Stimulated activated CD4-positive, alpha-beta T cell treated with anti-CD3 and anti-CD28 coated beads, Interleukin-1b, Interleukin-23, amount 100 ng/mL, for 24 hours (primary cell): ENCODE measurements at regions not wholly inside any gene's neighbourhood (a gene's known extent, or its start where the extent isn't known, plus 50 kb on each side); places are given as distances from the start of the nearest gene placed in this dataset.

Experiments
- DNase-seq, 4 experiments: peaks; one replicate each; pipeline ENCODE4 v3.0.0-alpha.2; 2020; ENCODE audit warnings: low read depth in 4 of 4, low spot score in 1 of 4

DNA sequence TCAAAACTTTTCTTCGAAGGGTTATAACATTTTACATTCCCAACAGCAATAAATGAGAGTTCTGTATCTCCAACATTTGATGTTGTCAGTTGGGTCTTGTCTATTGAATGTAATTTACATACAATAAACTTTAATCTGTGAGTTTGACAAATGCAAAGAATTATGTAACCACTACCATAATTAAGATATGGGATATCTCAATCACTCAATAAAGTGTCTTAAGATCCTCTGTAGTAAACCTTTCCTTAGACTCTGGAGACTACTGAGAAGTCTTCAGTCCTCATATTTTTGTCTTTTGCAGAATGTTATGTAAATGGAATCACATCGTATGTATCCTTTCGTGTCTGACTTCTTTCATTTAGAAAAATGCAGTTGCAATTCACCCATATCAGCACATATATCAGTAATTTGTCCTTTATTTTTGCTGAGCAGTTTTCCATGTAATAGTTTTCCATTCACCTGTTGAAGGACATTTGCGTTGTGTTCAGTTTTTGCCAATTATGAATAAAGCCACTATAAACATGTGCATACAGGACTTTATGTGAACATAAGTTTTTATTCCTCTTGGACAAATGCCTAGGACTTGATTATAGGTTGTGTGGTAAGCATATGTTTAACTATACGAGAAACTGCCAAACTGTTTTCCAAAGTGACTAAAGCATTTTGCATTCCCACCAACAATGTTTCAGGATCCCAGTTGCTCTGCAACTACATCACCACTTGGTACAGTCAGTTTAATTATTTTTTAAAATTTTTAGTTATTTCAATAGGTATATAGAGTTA is 784.6 kb upstream of the ZNF608 start:
- DNase-seq = no peak

DNA sequence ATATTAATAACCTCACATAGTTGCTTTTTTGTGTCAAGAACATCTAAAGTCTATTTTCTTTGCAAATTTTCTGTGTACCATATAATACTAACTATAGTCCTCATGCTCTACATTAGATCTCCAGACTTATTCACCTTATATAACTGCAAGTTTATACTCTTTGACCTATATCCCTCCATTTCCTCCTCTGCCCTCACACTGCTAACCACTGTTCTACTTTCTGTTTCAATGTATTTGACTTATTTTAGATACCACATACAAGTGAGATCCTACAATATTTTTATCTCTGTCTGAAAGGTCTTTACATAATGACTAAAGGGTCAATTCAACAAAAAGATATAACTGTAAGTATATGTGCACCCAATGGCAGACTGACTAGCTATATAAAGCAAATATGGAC is 789.7 kb upstream of the ZNF608 start:
- DNase-seq = no peak

- DNase-seq = no peak
Observed at GRCh38 chr5:125536582-125536981, 790.1 kb upstream of the ZNF608 start.

- no peak for DNase-seq
Observed at GRCh38 chr5:125537661-125538060, 791.2 kb upstream of the ZNF608 start.

DNA sequence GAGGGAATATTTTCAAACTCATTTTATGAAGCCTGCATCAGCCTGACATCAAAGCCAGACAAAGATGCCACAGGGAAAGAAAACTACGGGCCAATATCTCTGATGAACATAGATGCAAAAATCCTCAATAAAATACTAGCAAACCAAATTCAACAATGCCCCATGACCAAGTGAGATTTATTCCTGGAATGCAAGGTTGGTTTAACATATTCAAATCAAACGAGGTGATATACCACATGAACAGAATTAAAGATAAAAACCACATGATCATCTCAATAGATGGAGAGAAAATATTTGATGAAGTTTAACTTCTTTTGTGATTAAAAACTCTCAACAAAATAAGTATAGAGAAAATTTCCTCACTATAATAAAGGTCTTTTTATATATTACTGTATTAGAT is 792.0 kb upstream of the ZNF608 start:
- no peak for DNase-seq

DNA sequence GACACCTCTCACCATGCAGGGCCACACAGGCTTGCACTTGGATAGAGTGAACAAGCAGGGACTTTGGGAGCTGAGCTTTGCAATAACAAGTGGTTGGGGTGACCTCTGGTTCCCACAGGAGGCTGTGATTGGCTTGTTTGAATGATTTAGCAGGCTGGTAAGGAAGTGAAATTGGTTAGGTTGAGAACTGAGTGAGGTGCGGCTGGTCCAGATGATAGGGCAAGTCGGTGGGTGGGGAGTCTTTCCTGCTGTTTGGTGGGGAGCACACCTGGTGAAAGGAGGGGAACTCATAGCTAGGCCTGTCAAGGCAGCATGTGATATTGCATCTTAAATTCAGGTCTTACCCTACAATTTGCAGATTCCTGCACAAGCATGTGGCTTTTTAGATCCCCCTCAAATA is 794.6 kb upstream of the ZNF608 start:
- DNase-seq = no peak

GRCh38 chr5:125549322-125549911 is 803.0 kb upstream of the ZNF608 start:
- DNase-seq = no peak

GRCh38 chr5:125550274-125550673 is 803.8 kb upstream of the ZNF608 start:
- no peak for DNase-seq

DNA sequence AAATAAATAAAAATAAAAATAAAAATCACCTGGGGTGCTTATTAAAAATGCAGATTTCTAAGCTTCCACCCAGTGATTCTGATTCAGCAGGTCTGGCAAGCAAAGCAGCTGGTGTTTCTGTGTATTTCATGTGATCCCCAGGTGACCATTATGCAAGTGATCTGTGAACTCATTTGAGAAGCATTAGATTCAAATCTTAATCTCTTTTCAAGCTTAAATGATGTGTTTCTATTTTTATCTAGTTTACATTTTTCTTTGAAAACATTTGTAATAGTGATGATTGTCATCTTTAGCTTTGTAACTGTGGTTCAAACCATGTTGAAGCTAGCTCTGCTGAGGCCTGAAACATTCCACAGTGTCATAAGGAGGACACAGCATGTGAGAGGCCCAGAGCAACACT is 804.8 kb upstream of the ZNF608 start:
- DNase-seq = no peak

DNA sequence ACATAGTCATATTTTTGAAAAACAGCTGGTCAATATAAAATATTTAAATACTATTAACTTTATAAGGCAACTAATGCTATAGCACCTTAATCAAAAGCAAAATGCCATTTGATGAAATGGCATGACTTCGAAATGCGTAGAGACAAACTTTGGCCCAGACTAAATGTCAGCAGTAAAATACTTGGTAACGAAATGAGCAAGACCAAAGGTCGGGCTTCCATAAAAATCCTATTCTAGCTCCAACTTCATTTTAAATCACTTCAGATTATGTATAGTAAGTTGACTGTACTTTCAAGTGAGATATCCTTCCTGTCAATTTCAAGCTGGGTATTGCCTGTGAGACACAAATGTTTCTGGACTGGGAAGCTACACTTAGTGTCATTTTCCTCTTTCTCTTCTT is 805.4 kb upstream of the ZNF608 start:
- DNase-seq = no peak

DNA sequence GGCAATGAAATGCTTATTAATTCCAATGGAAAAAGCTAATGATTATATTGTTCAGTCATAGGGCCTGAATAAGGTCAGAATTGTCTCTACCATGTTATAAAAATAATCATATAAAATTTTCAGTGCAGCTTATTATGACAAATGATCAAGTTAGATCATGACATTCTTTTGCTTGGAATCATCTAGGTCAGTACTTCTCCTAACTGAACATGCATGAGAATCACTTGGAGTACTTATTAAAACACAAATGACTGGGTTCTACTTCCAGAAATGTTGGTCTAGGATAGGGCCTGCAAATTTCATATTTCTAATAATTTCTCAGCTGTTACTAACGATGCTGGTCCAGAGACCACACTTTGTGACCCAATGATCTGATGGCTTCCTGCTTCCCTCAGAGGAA is 806.0 kb upstream of the ZNF608 start:
- DNase-seq = no peak

- DNase-seq = no peak
Observed at GRCh38 chr5:125554355-125554754, 807.9 kb upstream of the ZNF608 start.

- no peak for DNase-seq
Observed at GRCh38 chr5:125555591-125555990, 809.2 kb upstream of the ZNF608 start.

DNA sequence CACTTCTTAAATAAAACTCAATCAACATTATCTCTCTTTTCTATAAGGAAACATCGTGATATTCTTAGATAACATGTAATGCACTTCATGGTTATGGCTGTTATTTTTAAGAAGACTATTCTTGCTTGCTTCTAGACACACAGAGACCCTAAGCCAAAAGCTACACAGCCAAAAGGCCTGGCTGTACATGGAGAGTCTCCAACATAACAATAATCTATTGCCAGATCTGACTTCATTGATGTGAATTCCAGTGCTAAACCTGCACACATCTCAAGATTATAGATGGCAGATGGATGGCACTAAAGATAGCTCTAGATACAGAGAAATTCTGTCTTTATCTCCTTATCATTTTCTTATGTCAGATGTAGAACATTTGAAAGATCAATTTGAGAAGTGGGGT is 811.6 kb upstream of the ZNF608 start:
- no peak for DNase-seq

DNA sequence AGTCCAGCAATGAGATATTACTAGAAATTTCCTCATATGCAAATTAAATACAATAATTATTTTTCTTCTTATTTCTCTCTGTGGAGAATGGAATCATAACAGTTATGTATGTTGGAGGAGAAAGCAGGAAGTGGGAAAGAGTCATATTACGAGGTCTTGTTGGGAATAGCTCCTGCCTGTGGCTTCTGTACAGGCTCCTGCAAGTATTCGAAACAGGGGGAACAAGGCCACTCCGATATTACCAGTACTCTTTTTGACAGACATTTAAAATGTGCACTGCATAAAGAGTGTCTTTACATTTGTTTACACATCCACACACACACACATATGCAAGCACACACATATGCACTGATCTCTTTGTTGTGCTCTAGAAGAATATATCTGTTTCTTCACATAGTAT is 812.0 kb upstream of the ZNF608 start:
- no peak for DNase-seq

- DNase-seq = no peak
Observed at GRCh38 chr5:125559296-125559695, 812.9 kb upstream of the ZNF608 start.

GRCh38 chr5:125560476-125561225 is 814.2 kb upstream of the ZNF608 start:
- no peak for DNase-seq

- no peak for DNase-seq
Observed at GRCh38 chr5:125564317-125564975, 818.0 kb upstream of the ZNF608 start.

DNA sequence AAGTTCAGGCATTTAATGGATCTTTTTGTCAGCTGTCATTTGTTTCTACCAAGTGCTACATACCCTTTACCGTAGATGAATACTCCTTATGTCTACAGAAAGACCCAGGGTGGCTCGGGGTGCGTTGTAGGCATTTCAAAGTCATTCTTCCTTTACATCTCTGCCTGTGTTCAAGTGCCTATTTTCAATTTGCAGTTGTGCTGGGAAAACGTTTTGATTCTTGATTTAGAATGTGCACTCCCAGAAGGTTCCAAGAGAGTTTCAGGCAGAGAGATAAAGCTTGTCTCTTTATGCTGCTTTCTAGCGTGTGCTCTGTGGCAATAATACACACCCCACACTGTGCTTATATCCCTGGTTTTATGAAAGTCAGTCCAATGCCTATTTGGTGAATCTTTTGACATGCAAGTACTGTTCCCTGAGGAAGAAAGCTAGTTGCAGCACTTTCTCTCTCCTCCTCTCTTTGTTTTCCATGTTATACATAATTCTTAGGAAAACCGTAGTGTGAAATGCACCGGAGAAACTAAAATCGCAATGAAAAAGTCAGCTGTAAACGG is 828.1 kb upstream of the ZNF608 start:
- DNase-seq = no peak

GRCh38 chr5:125575171-125575890 is 828.9 kb upstream of the ZNF608 start:
- DNase-seq = no peak
